GM12878 (cell line): ENCODE measurements at regions not wholly inside any gene's neighbourhood (a gene's known extent, or its start where the extent isn't known, plus 50 kb on each side); places are given as distances from the start of the nearest gene placed in this dataset.
A peak's percentile ranks its signal among the peaks of the same experiment; 100 is the strongest.

Experiments
- ATAC-seq: fragments of 200-7000 bp; cut with Tn5 transposase; 3 replicates; pipeline ENCODE4 v1.9.1; 2020; ENCODE audit warnings: mild to moderate bottlenecking, moderate library complexity
- BruUV-seq: library from RNA; stranded (reverse); fragments of 400-500 nt; replicated peaks from 2 replicates; lab custom pipeline; 2021; lab: Mats Ljungman, UMichigan
- CTCF ChIA-PET: fragments of 300-600 bp; sonication (Branson Sonifier 250); formaldehyde crosslinking; extraction: SDS; loops from one replicate; lab custom pipeline; 2021; ENCODE audit warnings: inconsistent platforms; lab: Yijun Ruan, JAX
- POLR2A ChIA-PET: fragments of 350-600 bp; formaldehyde crosslinking; extraction: SDS; loops from one replicate; lab custom pipeline; 2021; ENCODE audit warnings: inconsistent platforms; lab: Charles Lee
- RAD21 ChIA-PET: fragments of 300-600 bp; sonication (Branson Sonifier 250); formaldehyde crosslinking; loops from one replicate; lab custom pipeline; 2023; ENCODE audit warnings: antibody characterized with exemption; ENCODE audit not compliant: unreplicated experiment; lab: Charles Lee
- SMC1A ChIA-PET: fragments of 300-600 bp; sonication (Branson Sonifier 250); formaldehyde crosslinking; loops from one replicate; lab custom pipeline; 2023; ENCODE audit not compliant: unreplicated experiment, uncharacterized antibody; lab: Charles Lee
- DNase-seq: peaks from one replicate; pipeline ENCODE4 v3.0.0-alpha.2; 2011; ENCODE audit warnings: low read depth, low spot score
- FAIRE-seq: peaks from 3 replicates; lab custom pipeline; 2011; peaks lifted over from hg19 to GRCh38; lab: Jason Lieb, UNC
- H2AFZ ChIP-seq: 2 replicates; pipeline ENCODE4 v1.6.0; 2011; ENCODE audit warnings: low read depth, low read length, control low read depth; ENCODE audit not compliant: control insufficient read depth
- H3K27ac ChIP-seq: 2 replicates; pipeline ENCODE4 v1.5.1; 2011; ENCODE audit warnings: control low read depth; ENCODE audit not compliant: control insufficient read depth, insufficient read depth
- H3K27me3 ChIP-seq, 2 experiments: replicated peaks in 1 of 2; 2 replicates each; pipeline versions ENCODE4 v1.6.0 to v1.6.1; 2011; ENCODE audit warnings: low read length in 1 of 2; ENCODE audit not compliant: control insufficient read depth in 2 of 2, insufficient read depth in 2 of 2
- H3K36me3 ChIP-seq, 2 experiments: 2 replicates each; pipeline ENCODE4 v1.5.1; 2011; ENCODE audit warnings: low read length in 1 of 2; ENCODE audit not compliant: control insufficient read depth in 2 of 2, insufficient read depth in 2 of 2
- H3K4me1 ChIP-seq: 2 replicates; pipeline ENCODE4 v1.6.1; 2011; ENCODE audit warnings: mild to moderate bottlenecking, low read length, moderate library complexity, mixed read lengths; ENCODE audit not compliant: control insufficient read depth, insufficient read depth
- H3K4me2 ChIP-seq: 2 replicates; pipeline ENCODE4 v1.6.0; 2011; ENCODE audit warnings: control low read depth; ENCODE audit not compliant: control insufficient read depth, insufficient read depth
- H3K4me3 ChIP-seq: fragments of 200-600 bp; sonication (generic); 2 replicates; pipeline ENCODE4 v1.5.1; 2016
- H3K79me2 ChIP-seq: 2 replicates; pipeline ENCODE4 v1.6.0; 2011; ENCODE audit warnings: low read length; ENCODE audit not compliant: control insufficient read depth, insufficient read depth
- H3K9ac ChIP-seq: 2 replicates; pipeline ENCODE4 v1.8.0; 2011; ENCODE audit warnings: low read length, control low read depth, mixed read lengths; ENCODE audit not compliant: control insufficient read depth, insufficient read depth
- H3K9me3 ChIP-seq: replicated peaks from 3 replicates; pipeline ENCODE4 v1.5.1; 2011; ENCODE audit warnings: mild to moderate bottlenecking, low read length; ENCODE audit not compliant: control insufficient read depth, insufficient read depth
- H4K20me1 ChIP-seq: 2 replicates; pipeline ENCODE4 v1.6.0; 2011; ENCODE audit not compliant: control insufficient read depth, insufficient read depth
- CHD2 ChIP-seq: IDR thresholded peaks from 2 replicates; pipeline ENCODE4 v1.6.1; 2011; ENCODE audit warnings: low read depth, low read length, improper control_type of control experiment, borderline replicate concordance
- DPF2 ChIP-seq: fragments of 450-650 bp; IDR thresholded peaks from 2 replicates; pipeline ENCODE4 v1.6.1; 2017; ENCODE audit warnings: mild to moderate bottlenecking
- GATAD2B ChIP-seq: fragments of 450-650 bp; conservative IDR thresholded peaks from 2 replicates; pipeline ENCODE4 v1.6.1; 2017; ENCODE audit warnings: low read depth, mild to moderate bottlenecking, moderate library complexity
- JUNB ChIP-seq: IDR thresholded peaks from 2 replicates; pipeline ENCODE4 v1.6.1; 2016; ENCODE audit warnings: antibody characterized with exemption, mild to moderate bottlenecking
- MEF2B ChIP-seq: fragments of 450-650 bp; IDR thresholded peaks from 2 replicates; pipeline ENCODE4 v1.6.1; 2018; ENCODE audit warnings: mild to moderate bottlenecking, moderate library complexity; ENCODE audit not compliant: partially characterized antibody, poor library complexity, severe bottlenecking
- NFYA ChIP-seq: IDR thresholded peaks from 2 replicates; pipeline ENCODE4 v1.6.1; 2011; ENCODE audit warnings: low read depth, mild to moderate bottlenecking, low read length, improper control_type of control experiment, borderline replicate concordance
- RELA ChIP-seq: fragments of 450-650 bp; IDR thresholded peaks from 2 replicates; pipeline ENCODE4 v1.8.0; 2014; ENCODE audit warnings: borderline replicate concordance; ENCODE audit not compliant: partially characterized antibody
- ZNF217 ChIP-seq: fragments of 450-650 bp; IDR thresholded peaks from 2 replicates; pipeline ENCODE4 v1.6.1; 2017; ENCODE audit warnings: antibody characterized with exemption, mild to moderate bottlenecking
- ZSCAN29 ChIP-seq: fragments of 450-650 bp; IDR thresholded peaks from 2 replicates; pipeline ENCODE4 v1.6.1; 2017; ENCODE audit warnings: mild to moderate bottlenecking, moderate library complexity
- ZZZ3 ChIP-seq: IDR thresholded peaks from 2 replicates; pipeline ENCODE4 v1.6.1; 2011; ENCODE audit warnings: low read depth; ENCODE audit not compliant: control insufficient read depth, insufficient read length
- WGBS: methylation state at CpG from one replicate; pipeline ENCODE4 v1.1.6; 2016; ENCODE audit warnings: low lambda C conversion rate; ENCODE audit not compliant: insufficient replicate concordance, insufficient coverage; ENCODE audit errors: missing lambda C conversion rate; 5-methylcytosine and 5-hydroxymethylcytosine counted together
- in situ Hi-C: fragments of 300-500 bp; cut with MboI; formaldehyde crosslinking; loops from 9 replicates; pipeline ENCODE4 v1.14.3; 2018; ENCODE audit warnings: mixed read lengths
- intact Hi-C: fragments of 100-400 bp; cut with micrococcal nuclease; formaldehyde crosslinking; loops from one replicate; pipeline ENCODE4 v1.14.2; 2022; ENCODE audit not compliant: unreplicated experiment
- TF ChIP-seq, protein P1 (sequence below): fragments of 450-650 bp; IDR thresholded peaks from 2 replicates; pipeline ENCODE4 v1.6.1; 2017; ENCODE audit warnings: mild to moderate bottlenecking, moderate library complexity
- TF ChIP-seq, protein P2 (sequence below): fragments of 450-650 bp; formaldehyde crosslinking; IDR thresholded peaks from 2 replicates; pipeline ENCODE4 v1.5.0; 2022; ENCODE audit warnings: mild to moderate bottlenecking, missing genetic modification characterization
- TF ChIP-seq, protein P3 (sequence below): fragments of 450-650 bp; IDR thresholded peaks from 2 replicates; pipeline ENCODE4 v1.6.1; 2017; ENCODE audit warnings: borderline replicate concordance
- TF ChIP-seq, protein P4 (sequence below): fragments of 450-650 bp; IDR thresholded peaks from 2 replicates; pipeline ENCODE4 v1.6.1; 2014; ENCODE audit warnings: mild to moderate bottlenecking

DNA sequence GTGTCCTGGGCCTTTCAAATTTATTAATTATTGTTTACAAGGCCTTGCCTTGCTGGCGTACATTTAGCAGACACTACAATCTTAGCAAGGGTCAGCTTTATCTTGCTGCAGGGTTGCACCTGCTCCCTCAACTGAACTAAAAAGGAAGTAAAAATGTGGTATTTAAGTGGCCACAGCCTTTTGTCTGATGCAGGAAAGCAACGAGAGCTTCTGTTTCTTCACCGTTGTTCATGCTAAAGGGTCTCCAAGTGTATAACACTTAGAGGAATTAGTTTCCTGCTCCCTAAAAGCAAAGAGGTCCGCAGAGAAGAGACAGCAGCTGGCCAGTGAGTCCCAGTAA lies 62.8 kb upstream of the EGLN3 start:
- H3K4me2 ChIP-seq, result peak overlapping the region; percentile 58
- peak overlapping the region; percentile 41; the same call in 1 of the 2 replicates for H3K4me3 ChIP-seq
- H3K9ac ChIP-seq, result peak overlapping the region; percentile 42; the same call in 1 of the 2 replicates
- DNase-seq (no peak), ATAC-seq (peak; percentile 65), FAIRE-seq (no peak)
- H3K4me1 ChIP-seq, result peaks cover 18% of the 10 kb centered on the region
- no peaks in the 10 kb centered on the region; the same call in 1 of the 2 replicates for H3K79me2 ChIP-seq
- RAD21 ChIA-PET, result interaction anchor here (0.7 to 7.4 kb wide), 22 partner anchors 9 to 334 kb away, joined by 3 to 29 read pairs (median 7); no protein-coding TSS in a partner anchor
- H3K27ac ChIP-seq, result peak overlapping the region; percentile 70
- H3K36me3 ChIP-seq, result no peaks in the 10 kb centered on the region
- POLR2A ChIA-PET, result interaction anchor here (0.9 to 3.6 kb wide), 12 partner anchors 10 to 79 kb away, joined by 3 to 26 read pairs (median 5); partner anchors contain the start of gene EGLN3
- intact Hi-C loops (loop anchor here (5.0 kb wide), 1 partner anchor 36 kb away; no protein-coding TSS in a partner anchor), in situ Hi-C loops (no loop called here)
- WGBS, result 0% methylated on average over 4 of the region's 4 CpGs
- H3K9me3 ChIP-seq, result no peaks in the 10 kb centered on the region; the same call in 2 of the 3 replicates
- H2AFZ ChIP-seq, result peak overlapping the region; percentile 53
- SMC1A ChIA-PET, result interaction anchor here (0.7 to 11.4 kb wide), 29 partner anchors 9 to 209 kb away, joined by 3 to 132 read pairs (median 5); no protein-coding TSS in a partner anchor
- H3K27me3 ChIP-seq, result no peaks in the 10 kb centered on the region
- no TSS peak for BruUV-seq
- CTCF ChIA-PET, result interaction anchor here (0.8 to 4.7 kb wide), 16 partner anchors 9 to 215 kb away, joined by 3 to 30 read pairs (median 4); no protein-coding TSS in a partner anchor
- no peaks in the 10 kb centered on the region for H4K20me1 ChIP-seq
- TF ChIP-seq, protein P1, sequence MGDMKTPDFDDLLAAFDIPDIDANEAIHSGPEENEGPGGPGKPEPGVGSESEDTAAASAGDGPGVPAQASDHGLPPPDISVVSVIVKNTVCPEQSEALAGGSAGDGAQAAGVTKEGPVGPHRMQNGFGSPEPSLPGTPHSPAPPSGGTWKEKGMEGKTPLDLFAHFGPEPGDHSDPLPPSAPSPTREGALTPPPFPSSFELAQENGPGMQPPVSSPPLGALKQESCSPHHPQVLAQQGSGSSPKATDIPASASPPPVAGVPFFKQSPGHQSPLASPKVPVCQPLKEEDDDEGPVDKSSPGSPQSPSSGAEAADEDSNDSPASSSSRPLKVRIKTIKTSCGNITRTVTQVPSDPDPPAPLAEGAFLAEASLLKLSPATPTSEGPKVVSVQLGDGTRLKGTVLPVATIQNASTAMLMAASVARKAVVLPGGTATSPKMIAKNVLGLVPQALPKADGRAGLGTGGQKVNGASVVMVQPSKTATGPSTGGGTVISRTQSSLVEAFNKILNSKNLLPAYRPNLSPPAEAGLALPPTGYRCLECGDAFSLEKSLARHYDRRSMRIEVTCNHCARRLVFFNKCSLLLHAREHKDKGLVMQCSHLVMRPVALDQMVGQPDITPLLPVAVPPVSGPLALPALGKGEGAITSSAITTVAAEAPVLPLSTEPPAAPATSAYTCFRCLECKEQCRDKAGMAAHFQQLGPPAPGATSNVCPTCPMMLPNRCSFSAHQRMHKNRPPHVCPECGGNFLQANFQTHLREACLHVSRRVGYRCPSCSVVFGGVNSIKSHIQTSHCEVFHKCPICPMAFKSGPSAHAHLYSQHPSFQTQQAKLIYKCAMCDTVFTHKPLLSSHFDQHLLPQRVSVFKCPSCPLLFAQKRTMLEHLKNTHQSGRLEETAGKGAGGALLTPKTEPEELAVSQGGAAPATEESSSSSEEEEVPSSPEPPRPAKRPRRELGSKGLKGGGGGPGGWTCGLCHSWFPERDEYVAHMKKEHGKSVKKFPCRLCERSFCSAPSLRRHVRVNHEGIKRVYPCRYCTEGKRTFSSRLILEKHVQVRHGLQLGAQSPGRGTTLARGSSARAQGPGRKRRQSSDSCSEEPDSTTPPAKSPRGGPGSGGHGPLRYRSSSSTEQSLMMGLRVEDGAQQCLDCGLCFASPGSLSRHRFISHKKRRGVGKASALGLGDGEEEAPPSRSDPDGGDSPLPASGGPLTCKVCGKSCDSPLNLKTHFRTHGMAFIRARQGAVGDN, result 0 out of 2 replicates have a peak, but pooled peaks have one; percentile 14
- TF ChIP-seq, protein P2, sequence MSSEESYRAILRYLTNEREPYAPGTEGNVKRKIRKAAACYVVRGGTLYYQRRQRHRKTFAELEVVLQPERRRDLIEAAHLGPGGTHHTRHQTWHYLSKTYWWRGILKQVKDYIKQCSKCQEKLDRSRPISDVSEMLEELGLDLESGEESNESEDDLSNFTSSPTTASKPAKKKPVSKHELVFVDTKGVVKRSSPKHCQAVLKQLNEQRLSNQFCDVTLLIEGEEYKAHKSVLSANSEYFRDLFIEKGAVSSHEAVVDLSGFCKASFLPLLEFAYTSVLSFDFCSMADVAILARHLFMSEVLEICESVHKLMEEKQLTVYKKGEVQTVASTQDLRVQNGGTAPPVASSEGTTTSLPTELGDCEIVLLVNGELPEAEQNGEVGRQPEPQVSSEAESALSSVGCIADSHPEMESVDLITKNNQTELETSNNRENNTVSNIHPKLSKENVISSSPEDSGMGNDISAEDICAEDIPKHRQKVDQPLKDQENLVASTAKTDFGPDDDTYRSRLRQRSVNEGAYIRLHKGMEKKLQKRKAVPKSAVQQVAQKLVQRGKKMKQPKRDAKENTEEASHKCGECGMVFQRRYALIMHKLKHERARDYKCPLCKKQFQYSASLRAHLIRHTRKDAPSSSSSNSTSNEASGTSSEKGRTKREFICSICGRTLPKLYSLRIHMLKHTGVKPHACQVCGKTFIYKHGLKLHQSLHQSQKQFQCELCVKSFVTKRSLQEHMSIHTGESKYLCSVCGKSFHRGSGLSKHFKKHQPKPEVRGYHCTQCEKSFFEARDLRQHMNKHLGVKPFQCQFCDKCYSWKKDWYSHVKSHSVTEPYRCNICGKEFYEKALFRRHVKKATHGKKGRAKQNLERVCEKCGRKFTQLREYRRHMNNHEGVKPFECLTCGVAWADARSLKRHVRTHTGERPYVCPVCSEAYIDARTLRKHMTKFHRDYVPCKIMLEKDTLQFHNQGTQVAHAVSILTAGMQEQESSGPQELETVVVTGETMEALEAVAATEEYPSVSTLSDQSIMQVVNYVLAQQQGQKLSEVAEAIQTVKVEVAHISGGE (CRISPR knock-in tag), result no peak
- TF ChIP-seq ZNF217 (no peak), RELA (no peak), ZSCAN29 (no peak), JUNB (no peak), CHD2 (0 out of 2 replicates have a peak, but pooled peaks have one; percentile 47), GATAD2B (0 out of 2 replicates have a peak, but pooled peaks have one; percentile 13), MEF2B (peak; percentile 40), NFYA (no peak), ZZZ3 (no peak), DPF2 (0 out of 2 replicates have a peak, but pooled peaks have one; percentile 83)
- TF ChIP-seq, protein P3, sequence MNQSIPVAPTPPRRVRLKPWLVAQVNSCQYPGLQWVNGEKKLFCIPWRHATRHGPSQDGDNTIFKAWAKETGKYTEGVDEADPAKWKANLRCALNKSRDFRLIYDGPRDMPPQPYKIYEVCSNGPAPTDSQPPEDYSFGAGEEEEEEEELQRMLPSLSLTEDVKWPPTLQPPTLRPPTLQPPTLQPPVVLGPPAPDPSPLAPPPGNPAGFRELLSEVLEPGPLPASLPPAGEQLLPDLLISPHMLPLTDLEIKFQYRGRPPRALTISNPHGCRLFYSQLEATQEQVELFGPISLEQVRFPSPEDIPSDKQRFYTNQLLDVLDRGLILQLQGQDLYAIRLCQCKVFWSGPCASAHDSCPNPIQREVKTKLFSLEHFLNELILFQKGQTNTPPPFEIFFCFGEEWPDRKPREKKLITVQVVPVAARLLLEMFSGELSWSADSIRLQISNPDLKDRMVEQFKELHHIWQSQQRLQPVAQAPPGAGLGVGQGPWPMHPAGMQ, result no peak
- TF ChIP-seq, protein P4, sequence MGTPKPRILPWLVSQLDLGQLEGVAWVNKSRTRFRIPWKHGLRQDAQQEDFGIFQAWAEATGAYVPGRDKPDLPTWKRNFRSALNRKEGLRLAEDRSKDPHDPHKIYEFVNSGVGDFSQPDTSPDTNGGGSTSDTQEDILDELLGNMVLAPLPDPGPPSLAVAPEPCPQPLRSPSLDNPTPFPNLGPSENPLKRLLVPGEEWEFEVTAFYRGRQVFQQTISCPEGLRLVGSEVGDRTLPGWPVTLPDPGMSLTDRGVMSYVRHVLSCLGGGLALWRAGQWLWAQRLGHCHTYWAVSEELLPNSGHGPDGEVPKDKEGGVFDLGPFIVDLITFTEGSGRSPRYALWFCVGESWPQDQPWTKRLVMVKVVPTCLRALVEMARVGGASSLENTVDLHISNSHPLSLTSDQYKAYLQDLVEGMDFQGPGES, result no peak
